ENCODE measurements at regions not wholly inside any gene's neighbourhood (a gene's known extent, or its start where the extent isn't known, plus 50 kb on each side); places are given as distances from the start of the nearest gene placed in this dataset.
A peak's percentile ranks its signal among the peaks of the same experiment; 100 is the strongest.

DNA sequence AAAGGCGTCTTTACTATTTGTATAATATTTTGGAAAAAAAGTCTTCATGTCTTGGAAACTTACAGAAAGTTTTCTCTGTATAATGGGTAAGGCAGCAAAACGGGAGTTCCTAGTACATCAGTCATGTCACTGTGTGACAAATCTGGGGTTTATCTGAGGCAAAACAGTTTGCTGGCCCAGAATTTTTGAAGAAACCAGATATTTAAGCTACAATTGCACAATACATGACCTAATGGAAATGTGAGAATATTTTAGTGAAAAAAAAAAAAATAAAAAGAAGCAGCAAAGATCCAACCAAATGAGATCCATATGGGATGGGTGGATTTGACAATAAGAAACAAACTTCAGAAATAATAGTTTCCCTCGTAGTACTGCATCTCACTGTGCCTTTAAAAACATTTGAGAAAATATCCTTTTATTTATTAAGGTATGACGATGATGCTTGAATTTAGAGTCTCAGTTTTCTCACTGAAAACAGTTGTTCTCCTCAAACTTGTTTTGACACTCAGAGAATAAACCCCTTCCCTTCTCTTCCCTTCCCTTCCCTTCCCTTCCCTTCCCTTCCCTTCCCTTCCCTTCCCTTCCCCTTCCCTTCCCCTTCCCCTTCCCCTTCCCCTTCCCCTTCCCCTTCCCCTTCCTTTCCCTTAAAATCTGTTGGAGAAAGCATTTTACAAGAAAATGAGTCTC lies 180.5 kb upstream of the TUT7 start:
- H3K27me3 ChIP-seq (ENCODE audit: control insufficient read depth, insufficient read depth, low read length) = no peaks in the 10 kb centered on the region
- DNase-seq = peak; percentile 97
- peaks cover 9% of the 10 kb centered on the region for H3K4me1 ChIP-seq (ENCODE audit: control insufficient read depth, insufficient read depth, low read length)
- 65% methylated on average over 2 of the region's 4 CpGs for WGBS (ENCODE audit: insufficient coverage)
- H3K27ac ChIP-seq (ENCODE audit: low read length) = peak overlapping the region; percentile 88
- no peaks in the 10 kb centered on the region for H3K9me3 ChIP-seq (replicated peaks; ENCODE audit: control insufficient read depth, low read depth, low read length)
- H3K36me3 ChIP-seq (ENCODE audit: control insufficient read depth, insufficient read depth, low read length) = no peaks in the 10 kb centered on the region
- no peak overlapping the region for H3K4me3 ChIP-seq (ENCODE audit: low read length)

DNA sequence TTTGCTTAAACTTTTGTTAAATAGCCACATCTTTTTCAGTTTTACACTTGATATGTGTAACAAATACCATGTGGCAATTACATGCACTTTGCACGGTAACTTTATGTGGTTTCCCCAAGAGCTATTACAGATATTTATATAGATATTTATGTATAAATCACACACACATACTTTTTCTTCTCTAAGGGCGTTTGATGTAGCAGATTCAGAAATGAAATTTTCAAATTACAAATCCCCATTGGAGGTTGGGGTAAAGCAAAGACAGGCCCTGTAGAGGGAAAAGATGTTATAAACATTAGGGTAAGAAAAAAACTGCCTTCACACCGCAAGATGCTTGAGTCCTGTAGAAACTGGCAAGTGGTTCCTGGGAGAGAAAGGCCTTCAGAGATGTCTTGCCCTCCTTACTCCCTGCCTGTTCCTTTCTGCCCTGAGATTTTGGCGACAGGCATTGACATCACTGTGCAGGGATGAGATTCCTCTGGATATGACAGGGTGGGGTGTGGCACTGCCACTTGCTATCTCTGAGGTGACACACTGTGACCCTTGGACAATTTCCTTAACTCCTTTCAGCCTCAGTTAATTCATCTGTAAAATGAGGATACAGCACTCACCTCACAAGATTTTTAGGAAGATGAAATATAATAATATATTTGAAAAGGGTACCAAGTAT lies 177.9 kb upstream of the TUT7 start:
- Histone ChIP-seq H3K27me3 (ENCODE audit: control insufficient read depth, insufficient read depth, low read length) (no peaks in the 10 kb centered on the region), H3K27ac (ENCODE audit: low read length) (no peak overlapping the region), H3K9me3 (replicated peaks; ENCODE audit: control insufficient read depth, low read depth, low read length) (no peaks in the 10 kb centered on the region), H3K4me3 (ENCODE audit: low read length) (no peak overlapping the region), H3K4me1 (ENCODE audit: control insufficient read depth, insufficient read depth, low read length) (peaks cover 9% of the 10 kb centered on the region), H3K36me3 (ENCODE audit: control insufficient read depth, insufficient read depth, low read length) (no peaks in the 10 kb centered on the region)
- no peak for DNase-seq
- 100% methylated on average over 1 of the region's 4 CpGs for WGBS (ENCODE audit: insufficient coverage)

DNA sequence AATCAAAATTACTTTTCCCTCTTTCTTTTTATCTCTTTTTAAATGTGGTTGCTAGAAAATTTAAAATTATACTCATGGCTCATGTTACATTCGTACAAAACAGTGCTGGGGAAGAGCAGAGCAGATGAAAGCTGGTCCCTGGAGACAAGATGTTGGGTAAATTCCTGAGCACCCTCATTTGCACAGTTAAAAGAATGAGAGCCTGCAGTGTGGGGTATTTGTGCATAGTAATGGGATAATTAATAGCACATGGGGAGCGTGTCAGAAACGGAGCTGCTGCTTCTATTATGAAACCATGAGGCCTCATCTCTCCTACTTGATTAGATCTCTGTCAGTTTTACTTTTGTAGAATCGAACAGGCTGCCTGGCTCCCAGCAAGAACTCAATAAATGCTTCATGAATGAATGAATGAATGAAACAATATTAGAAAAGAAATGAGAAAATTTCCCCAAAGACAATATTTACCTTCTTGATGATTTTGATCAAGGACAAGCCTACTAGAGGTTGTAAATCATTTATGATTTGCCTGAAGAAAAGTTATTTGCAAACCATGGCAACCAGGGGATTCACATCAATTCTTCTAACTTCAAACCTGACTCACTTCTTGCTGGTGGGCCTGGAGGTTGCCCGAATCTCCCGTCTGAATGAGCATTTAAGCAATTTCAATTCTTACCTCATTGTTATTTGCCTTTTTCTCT lies 177.2 kb upstream of the TUT7 start:
- peaks cover 10% of the 10 kb centered on the region for H3K4me1 ChIP-seq (ENCODE audit: control insufficient read depth, insufficient read depth, low read length)
- DNase-seq = no peak
- WGBS (ENCODE audit: insufficient coverage) = 60% methylated on average over 2 of the region's 6 CpGs
- no peak overlapping the region for H3K4me3 ChIP-seq (ENCODE audit: low read length)
- no peaks in the 10 kb centered on the region for H3K36me3 ChIP-seq (ENCODE audit: control insufficient read depth, insufficient read depth, low read length)
- H3K9me3 ChIP-seq (replicated peaks; ENCODE audit: control insufficient read depth, low read depth, low read length) = no peaks in the 10 kb centered on the region
- no peak overlapping the region for H3K27ac ChIP-seq (ENCODE audit: low read length)
- no peaks in the 10 kb centered on the region for H3K27me3 ChIP-seq (ENCODE audit: control insufficient read depth, insufficient read depth, low read length)

DNA sequence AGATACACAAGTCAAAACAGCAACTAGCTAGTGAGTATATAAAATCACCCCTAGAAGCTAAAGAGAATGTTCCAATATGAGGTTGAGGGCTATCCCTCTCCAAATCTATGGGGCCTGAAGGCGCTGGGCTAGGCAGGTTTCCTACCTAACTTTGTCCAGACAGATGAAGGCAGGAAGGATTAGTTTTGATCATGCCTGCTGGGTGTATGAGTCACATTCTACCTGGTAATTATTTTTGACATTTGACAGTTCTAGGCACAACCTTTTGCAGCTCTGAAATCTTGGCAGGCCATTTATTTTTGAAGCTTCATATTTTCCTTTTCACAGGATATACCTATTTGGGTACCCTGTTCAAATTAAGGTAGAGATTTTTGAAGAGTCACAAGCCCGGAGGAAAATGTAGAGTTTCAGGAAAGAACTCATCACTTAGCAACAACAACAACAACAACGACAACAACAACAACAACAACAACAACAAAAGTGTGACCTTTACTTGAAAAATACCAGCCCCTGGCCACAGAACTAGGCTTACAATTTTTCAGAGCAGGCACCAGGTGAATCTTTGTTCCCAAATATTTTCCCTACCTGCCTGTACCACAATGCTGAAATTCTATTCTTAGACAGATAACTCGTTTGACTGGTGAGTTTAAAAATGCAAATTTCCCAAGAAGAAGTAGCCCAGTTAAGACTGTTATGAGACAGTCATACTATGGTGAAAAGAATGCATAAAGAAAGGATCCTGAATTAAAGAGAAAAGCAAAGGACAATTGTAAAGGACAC lies 175.5 kb upstream of the TUT7 start:
- H3K4me1 ChIP-seq (ENCODE audit: control insufficient read depth, insufficient read depth, low read length) = peaks cover 17% of the 10 kb centered on the region
- 100% methylated on average over 1 of the region's 4 CpGs for WGBS (ENCODE audit: insufficient coverage)
- no peaks in the 10 kb centered on the region for H3K36me3 ChIP-seq (ENCODE audit: control insufficient read depth, insufficient read depth, low read length)
- no peak overlapping the region for H3K27ac ChIP-seq (ENCODE audit: low read length)
- no peak overlapping the region for H3K4me3 ChIP-seq (ENCODE audit: low read length)
- no peaks in the 10 kb centered on the region for H3K9me3 ChIP-seq (replicated peaks; ENCODE audit: control insufficient read depth, low read depth, low read length)
- no peaks in the 10 kb centered on the region for H3K27me3 ChIP-seq (ENCODE audit: control insufficient read depth, insufficient read depth, low read length)
- DNase-seq = no peak

DNA sequence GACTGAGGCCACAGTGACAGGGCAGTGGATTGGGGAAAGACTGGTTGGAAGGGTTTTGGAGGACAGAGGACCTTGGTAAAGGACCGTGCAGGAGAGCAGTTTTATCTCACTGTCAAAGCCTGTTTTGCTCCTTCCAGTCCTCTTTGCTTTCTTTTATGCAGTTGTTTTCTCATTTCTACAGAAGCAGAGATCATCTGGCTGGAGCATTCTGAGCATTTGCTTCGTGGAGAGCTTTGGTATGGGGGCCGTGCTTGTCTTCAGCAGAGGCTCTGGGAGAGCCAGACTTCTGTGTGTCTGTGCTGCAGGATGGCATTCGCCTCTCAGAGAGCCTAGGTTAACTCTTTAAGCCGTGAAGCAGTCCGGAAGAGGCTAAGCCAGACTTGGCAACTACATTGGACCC lies 171.8 kb upstream of the TUT7 start:
- no peak overlapping the region for H3K4me3 ChIP-seq (ENCODE audit: low read length)
- DNase-seq = peak; percentile 43
- H3K9me3 ChIP-seq (replicated peaks; ENCODE audit: control insufficient read depth, low read depth, low read length) = no peaks in the 10 kb centered on the region
- H3K4me1 ChIP-seq (ENCODE audit: control insufficient read depth, insufficient read depth, low read length) = peaks cover 10% of the 10 kb centered on the region
- peak overlapping the region; percentile 33 for H3K27ac ChIP-seq (ENCODE audit: low read length)
- no peaks in the 10 kb centered on the region for H3K27me3 ChIP-seq (ENCODE audit: control insufficient read depth, insufficient read depth, low read length)
- H3K36me3 ChIP-seq (ENCODE audit: control insufficient read depth, insufficient read depth, low read length) = no peaks in the 10 kb centered on the region
- 17% methylated on average over 1 of the region's 6 CpGs for WGBS (ENCODE audit: insufficient coverage)

DNA sequence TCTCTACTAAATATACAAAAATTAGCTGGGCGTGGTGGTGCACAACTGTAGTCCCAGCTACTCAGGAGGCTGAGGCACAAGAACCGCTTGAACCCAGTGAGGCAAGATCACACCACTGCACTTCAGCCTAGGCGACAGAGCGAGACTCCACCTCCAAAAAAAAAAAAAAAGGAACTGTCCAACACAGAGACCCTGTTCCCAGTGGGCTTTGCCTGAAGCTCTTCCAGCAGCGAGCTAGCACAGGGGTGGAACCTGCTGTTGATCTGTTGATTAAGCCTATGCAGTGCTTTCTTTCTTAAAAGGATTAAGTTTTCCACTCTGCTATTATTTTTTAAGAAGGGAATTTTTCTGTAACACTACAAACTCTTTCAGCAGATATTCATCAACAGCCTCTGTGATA lies 171.0 kb upstream of the TUT7 start:
- Histone ChIP-seq H3K9me3 (replicated peaks; ENCODE audit: control insufficient read depth, low read depth, low read length) (no peaks in the 10 kb centered on the region), H3K4me3 (ENCODE audit: low read length) (no peak overlapping the region), H3K36me3 (ENCODE audit: control insufficient read depth, insufficient read depth, low read length) (no peaks in the 10 kb centered on the region), H3K4me1 (ENCODE audit: control insufficient read depth, insufficient read depth, low read length) (peaks cover 10% of the 10 kb centered on the region), H3K27me3 (ENCODE audit: control insufficient read depth, insufficient read depth, low read length) (no peaks in the 10 kb centered on the region), H3K27ac (ENCODE audit: low read length) (no peak overlapping the region)
- DNase-seq = no peak
- WGBS (ENCODE audit: insufficient coverage) = no CpG with 5 or more reads among the region's 5 CpGs

DNA sequence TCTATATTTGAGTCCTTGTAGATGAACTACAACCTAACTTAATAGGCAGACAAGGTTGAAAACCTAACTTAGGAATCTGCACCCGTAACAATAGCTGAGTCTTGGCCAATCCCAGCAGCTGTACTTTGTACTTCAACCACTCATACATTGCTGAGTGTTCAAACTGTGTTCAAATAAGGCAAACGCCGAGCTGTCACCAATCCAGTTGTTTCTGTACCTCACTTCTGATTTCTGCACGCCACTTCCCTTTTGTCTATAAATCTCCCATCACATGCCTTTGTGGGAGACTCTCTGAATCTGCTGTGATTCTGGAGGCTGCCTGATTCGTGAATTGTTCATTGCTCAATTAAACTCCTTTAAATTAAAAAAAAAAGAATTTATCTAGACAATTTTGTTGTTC lies 167.8 kb upstream of the TUT7 start:
- 86% methylated on average over 4 of the region's 5 CpGs for WGBS (ENCODE audit: insufficient coverage)
- no peak overlapping the region for H3K4me3 ChIP-seq (ENCODE audit: low read length)
- no peaks in the 10 kb centered on the region for H3K9me3 ChIP-seq (replicated peaks; ENCODE audit: control insufficient read depth, low read depth, low read length)
- H3K36me3 ChIP-seq (ENCODE audit: control insufficient read depth, insufficient read depth, low read length) = no peaks in the 10 kb centered on the region
- no peaks in the 10 kb centered on the region for H3K27me3 ChIP-seq (ENCODE audit: control insufficient read depth, insufficient read depth, low read length)
- peaks cover 11% of the 10 kb centered on the region for H3K4me1 ChIP-seq (ENCODE audit: control insufficient read depth, insufficient read depth, low read length)
- no peak overlapping the region for H3K27ac ChIP-seq (ENCODE audit: low read length)
- peak; percentile 56 for DNase-seq

DNA sequence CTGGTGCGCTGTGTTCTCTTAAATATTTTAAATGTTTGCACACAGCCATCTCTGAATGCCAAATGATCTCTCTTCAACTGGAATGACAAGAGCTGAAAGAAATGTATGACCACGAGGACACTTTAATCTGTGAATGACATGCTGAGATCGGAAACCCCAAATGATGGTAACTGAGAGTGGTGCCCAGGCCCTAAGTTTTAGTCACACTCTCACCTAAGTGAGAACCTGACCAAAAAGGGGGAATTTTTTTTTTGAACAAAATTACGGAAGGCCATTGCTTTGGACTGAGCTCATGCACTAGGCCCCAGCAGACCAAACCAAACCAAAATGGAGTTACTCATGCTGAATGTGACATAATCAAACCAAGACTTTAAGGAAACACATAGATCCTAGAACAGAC lies 167.1 kb upstream of the TUT7 start:
- no peak for DNase-seq
- H3K9me3 ChIP-seq (replicated peaks; ENCODE audit: control insufficient read depth, low read depth, low read length) = no peaks in the 10 kb centered on the region
- H3K4me3 ChIP-seq (ENCODE audit: low read length) = no peak overlapping the region
- WGBS (ENCODE audit: insufficient coverage) = 80% methylated on average over 1 of the region's 4 CpGs
- peaks cover 9% of the 10 kb centered on the region for H3K4me1 ChIP-seq (ENCODE audit: control insufficient read depth, insufficient read depth, low read length)
- H3K27ac ChIP-seq (ENCODE audit: low read length) = no peak overlapping the region
- no peaks in the 10 kb centered on the region for H3K36me3 ChIP-seq (ENCODE audit: control insufficient read depth, insufficient read depth, low read length)
- no peaks in the 10 kb centered on the region for H3K27me3 ChIP-seq (ENCODE audit: control insufficient read depth, insufficient read depth, low read length)

DNA sequence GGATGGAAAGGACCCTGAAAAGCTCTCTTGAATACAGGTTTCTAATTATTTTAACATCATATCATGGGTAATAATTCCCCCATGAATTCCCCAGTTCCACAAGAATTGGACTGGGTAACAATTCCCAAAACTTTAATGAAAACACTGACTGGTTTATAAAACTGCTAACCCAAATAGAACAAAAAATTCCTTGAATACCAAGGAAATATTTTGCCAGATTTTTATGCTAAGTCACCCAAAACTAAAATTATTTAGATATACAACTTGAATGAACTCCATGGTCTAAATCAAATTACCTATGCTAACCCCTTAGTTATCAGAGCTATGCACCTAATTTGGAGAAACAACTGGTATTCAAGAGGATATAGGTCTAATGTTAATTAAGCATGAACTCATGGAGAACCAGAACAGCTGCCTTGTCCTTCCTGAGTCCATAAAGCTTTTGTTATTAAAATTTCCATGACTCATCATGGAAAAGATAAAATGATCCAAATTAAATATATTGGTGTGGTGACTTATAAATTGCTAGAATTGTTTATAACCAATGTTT lies 164.9 kb upstream of the TUT7 start:
- no peak for DNase-seq
- H3K27me3 ChIP-seq (ENCODE audit: control insufficient read depth, insufficient read depth, low read length) = no peaks in the 10 kb centered on the region
- H3K9me3 ChIP-seq (replicated peaks; ENCODE audit: control insufficient read depth, low read depth, low read length) = no peaks in the 10 kb centered on the region
- H3K36me3 ChIP-seq (ENCODE audit: control insufficient read depth, insufficient read depth, low read length) = no peaks in the 10 kb centered on the region
- H3K4me1 ChIP-seq (ENCODE audit: control insufficient read depth, insufficient read depth, low read length) = peaks cover 2% of the 10 kb centered on the region
- H3K27ac ChIP-seq (ENCODE audit: low read length) = no peak overlapping the region
- no peak overlapping the region for H3K4me3 ChIP-seq (ENCODE audit: low read length)

DNA sequence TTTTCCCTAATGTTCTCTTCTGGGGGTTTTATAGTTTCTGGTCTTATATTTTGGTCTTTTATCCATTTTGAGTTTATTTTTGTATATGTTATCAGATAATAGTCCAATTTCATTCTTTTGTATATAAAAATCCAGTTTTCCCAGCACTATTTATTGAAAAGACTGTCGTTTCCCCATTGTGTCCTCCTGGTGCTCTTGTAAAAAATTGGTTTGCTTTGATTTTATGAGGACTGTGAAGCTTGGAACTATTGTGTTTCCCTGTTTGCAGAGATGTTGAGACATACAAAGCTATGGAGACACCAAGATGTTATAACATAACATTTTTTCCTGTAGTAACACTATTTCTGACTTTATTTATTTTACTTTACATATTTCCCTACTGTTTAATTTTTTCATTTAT lies 163.3 kb upstream of the TUT7 start:
- Histone ChIP-seq H3K4me3 (ENCODE audit: low read length) (no peak overlapping the region), H3K4me1 (ENCODE audit: control insufficient read depth, insufficient read depth, low read length) (peaks cover 2% of the 10 kb centered on the region), H3K9me3 (replicated peaks; ENCODE audit: control insufficient read depth, low read depth, low read length) (no peaks in the 10 kb centered on the region), H3K36me3 (ENCODE audit: control insufficient read depth, insufficient read depth, low read length) (no peaks in the 10 kb centered on the region), H3K27me3 (ENCODE audit: control insufficient read depth, insufficient read depth, low read length) (no peaks in the 10 kb centered on the region), H3K27ac (ENCODE audit: low read length) (no peak overlapping the region)
- no peak for DNase-seq
- WGBS (ENCODE audit: insufficient coverage) = no CpG with 5 or more reads among the region's 1 CpG
